SK-N-SH treated with all-trans-retinoic acid at 6 μM for 48 hours (cell line): ENCODE measurements at regions not wholly inside any gene's neighbourhood (a gene's known extent, or its start where the extent isn't known, plus 50 kb on each side); places are given as distances from the start of the nearest gene placed in this dataset.

Experiments used
- GLIS3 ChIP-seq: fragments of 250-450 bp; sonication (Bioruptor Pico); IDR thresholded peaks from 2 replicates; pipeline ENCODE4 v1.5.0; 2020; ENCODE audit warnings: mild to moderate bottlenecking, moderate library complexity
- ZNF565 ChIP-seq: fragments of 450-650 bp; formaldehyde crosslinking; conservative IDR thresholded peaks from 2 replicates; pipeline ENCODE4 v1.5.0; 2020; ENCODE audit warnings: low read depth, mild to moderate bottlenecking, moderate library complexity

- TF ChIP-seq ZNF565 (CRISPR knock-in tag) (no peak), GLIS3 (no peak)
Measured at GRCh38 chr5:26578002-26578401, 460.4 kb downstream of the CDH9 start.
